HCT116 (cell line): ENCODE measurements at regions not wholly inside any gene's neighbourhood (a gene's known extent, or its start where the extent isn't known, plus 50 kb on each side); places are given as distances from the start of the nearest gene placed in this dataset.

Experiments used
- ATAC-seq: fragments of 200-7000 bp; cut with Tn5 transposase; 2 replicates; pipeline ENCODE4 v1.9.1; 2020; ENCODE audit warnings: mild to moderate bottlenecking, moderate library complexity
- BruUV-seq: library from RNA; stranded (reverse); fragments of 400-500 nt; replicated peaks from 2 replicates; lab custom pipeline; 2021; lab: Mats Ljungman, UMichigan
- CTCF ChIA-PET: fragments of 300-600 bp; sonication (Branson Sonifier 250); formaldehyde crosslinking; loops from one replicate; lab custom pipeline; 2021; ENCODE audit warnings: antibody characterized with exemption; lab: Charles Lee
- POLR2A ChIA-PET: fragments of 300-600, 350-600 bp; sonication (Branson Sonifier 250); formaldehyde crosslinking; loops from one replicate; lab custom pipeline; 2021; ENCODE audit warnings: antibody characterized with exemption; lab: Charles Lee
- RAD21 ChIA-PET, 2 experiments: fragments of 300-600 bp; sonication (Branson Sonifier 250); formaldehyde crosslinking; loops; one replicate each; lab custom pipeline; 2023; ENCODE audit warnings: low total read pairs in 2 of 2; ENCODE audit not compliant: uncharacterized antibody in 2 of 2, unreplicated experiment in 2 of 2, low non-redundant PET in 1 of 2; lab: Charles Lee
- DNase-seq: peaks from one replicate; pipeline ENCODE4 v3.0.0-alpha.2; 2010; ENCODE audit warnings: low read depth, low spot score
- H2AFZ ChIP-seq: fragments of 200-600 bp; shearing (Covaris generic), sonication (generic); 2 replicates; pipeline ENCODE4 v1.6.1; 2017; ENCODE audit warnings: low read depth, mixed run types, mixed read lengths, antibody characterized with exemption, low read length; ENCODE audit not compliant: poor library complexity, severe bottlenecking
- H3K27ac ChIP-seq: 2 replicates; pipeline ENCODE4 v1.5.1; 2012; ENCODE audit warnings: low read depth, low read length
- H3K27me3 ChIP-seq: fragments of 200-600 bp; sonication (generic); 2 replicates; pipeline ENCODE4 v1.6.1; 2016; ENCODE audit warnings: mixed run types, low read length, mixed read lengths; ENCODE audit not compliant: insufficient read depth
- H3K36me3 ChIP-seq, 2 experiments: fragments of 200-500 bp in 1 of 2; fragments of 200-600 bp in 1 of 2; sonication (Bioruptor generic) in 1 of 2; sonication (generic) in 1 of 2; 2 replicates each; pipeline versions ENCODE4 v1.5.1 to v1.6.1; 2014 to 2016; ENCODE audit warnings: low read length in 2 of 2, inconsistent platforms in 1 of 2, mixed read lengths in 1 of 2, mixed run types in 1 of 2; ENCODE audit not compliant: insufficient read depth in 2 of 2, control insufficient read depth in 1 of 2
- H3K4me1 ChIP-seq, 2 experiments: fragments of 200-600 bp in 1 of 2; sonication (generic) in 1 of 2; 2 replicates each; pipeline versions ENCODE4 v1.5.1 to v1.6.1; 2012 to 2017; ENCODE audit warnings: low read length in 2 of 2, inconsistent platforms in 1 of 2, mild to moderate bottlenecking in 1 of 2, mixed read lengths in 1 of 2, mixed run types in 1 of 2, moderate library complexity in 1 of 2; ENCODE audit not compliant: insufficient read depth in 2 of 2, control insufficient read depth in 1 of 2
- H3K4me2 ChIP-seq: fragments of 200-600 bp; sonication (generic); 2 replicates; pipeline ENCODE4 v1.6.1; 2017; ENCODE audit warnings: mixed run types, low read length, mixed read lengths
- H3K4me3 ChIP-seq, 2 experiments: fragments of 200-600 bp in 1 of 2; sonication (generic) in 1 of 2; replicated peaks in 1 of 2; 2 replicates each; pipeline ENCODE4 v1.5.1; 2011 to 2016; ENCODE audit warnings: low read length in 2 of 2, control low read depth in 1 of 2, low read depth in 1 of 2, mild to moderate bottlenecking in 1 of 2, mixed read lengths in 1 of 2, mixed run types in 1 of 2
- H3K79me2 ChIP-seq: fragments of 200-600 bp; sonication (generic); 2 replicates; pipeline ENCODE4 v1.6.1; 2017; ENCODE audit warnings: mild to moderate bottlenecking, mixed run types, low read length, moderate library complexity, mixed read lengths; ENCODE audit not compliant: insufficient read depth
- H3K9ac ChIP-seq: fragments of 200-600 bp; sonication (generic); 2 replicates; pipeline ENCODE4 v1.6.1; 2016; ENCODE audit warnings: low read length, mixed read lengths
- H3K9me2 ChIP-seq: fragments of 200-600 bp; sonication (generic), shearing (Covaris generic); 2 replicates; pipeline ENCODE4 v1.6.1; 2017; ENCODE audit warnings: mixed run types, mild to moderate bottlenecking, moderate library complexity; ENCODE audit not compliant: insufficient read depth
- H3K9me3 ChIP-seq, 2 experiments: fragments of 200-500 bp in 1 of 2; fragments of 200-600 bp in 1 of 2; sonication (Bioruptor generic) in 1 of 2; sonication (generic) in 1 of 2; 2 replicates each; pipeline ENCODE4 v1.6.1; 2014 to 2017; ENCODE audit warnings: low read length in 2 of 2, mixed read lengths in 2 of 2, inconsistent platforms in 1 of 2, low read depth in 1 of 2, mild to moderate bottlenecking in 1 of 2, mixed run types in 1 of 2, moderate library complexity in 1 of 2; ENCODE audit not compliant: control insufficient read depth in 1 of 2, insufficient read depth in 1 of 2
- H4K20me1 ChIP-seq: fragments of 200-600 bp; sonication (generic), shearing (Covaris generic); 2 replicates; pipeline ENCODE4 v1.6.1; 2017; ENCODE audit warnings: mixed run types, mild to moderate bottlenecking, moderate library complexity; ENCODE audit not compliant: insufficient read depth
- CEBPB ChIP-seq: IDR thresholded peaks from 2 replicates; pipeline ENCODE4 v1.6.1; 2012; ENCODE audit warnings: low read depth
- ELF1 ChIP-seq: IDR thresholded peaks from 2 replicates; pipeline ENCODE4 v1.6.1; 2012; ENCODE audit warnings: low read depth, borderline replicate concordance
- EZH2 ChIP-seq: fragments of 200-600 bp; sonication (generic); IDR thresholded peaks from 2 replicates; pipeline ENCODE4 v1.6.1; 2017; ENCODE audit warnings: antibody characterized with exemption, mixed run types
- EZH2phosphoT487 ChIP-seq: fragments of 200-600 bp; IDR thresholded peaks from 2 replicates; pipeline ENCODE4 v1.6.1; 2018; ENCODE audit warnings: antibody characterized with exemption, borderline replicate concordance
- FOSL1 ChIP-seq: IDR thresholded peaks from 2 replicates; pipeline ENCODE4 v1.6.1; 2012; ENCODE audit warnings: low read depth
- JUND ChIP-seq: IDR thresholded peaks from 2 replicates; pipeline ENCODE4 v1.6.1; 2012
- REST ChIP-seq: IDR thresholded peaks from 2 replicates; pipeline ENCODE4 v1.6.1; 2012; ENCODE audit warnings: low read depth
- SIN3A ChIP-seq: IDR thresholded peaks from 2 replicates; pipeline ENCODE4 v1.6.1; 2012; ENCODE audit warnings: low read depth
- TCF7L2 ChIP-seq: IDR thresholded peaks from 2 replicates; pipeline ENCODE4 v1.7.0; 2011; ENCODE audit warnings: borderline replicate concordance, inconsistent platforms; ENCODE audit not compliant: insufficient read depth, insufficient read length; ENCODE audit errors: extremely low read depth
- YY1 ChIP-seq: IDR thresholded peaks from 2 replicates; pipeline ENCODE4 v1.6.1; 2011; ENCODE audit warnings: low read length, low read depth, moderate library complexity, mild to moderate bottlenecking; ENCODE audit not compliant: insufficient replicate concordance; ENCODE audit errors: extremely low read depth
- ZFX ChIP-seq: fragments of 450-650 bp; IDR thresholded peaks from 2 replicates; pipeline ENCODE4 v1.6.1; 2017
- intact Hi-C: fragments of 100-400 bp; cut with micrococcal nuclease; formaldehyde crosslinking; loops from 2 replicates; pipeline ENCODE4 v1.10.0; 2022

GRCh38 chr3:126257174-126257573, 76.8 kb upstream of the ALDH1L1 start:
- ATAC-seq, result no peak
- RAD21 ChIA-PET, result no interaction called here
- H4K20me1 ChIP-seq, result no peaks in the 10 kb centered on the region
- no peaks in the 10 kb centered on the region for H3K9me2 ChIP-seq
- peaks cover 13 to 33% of the 10 kb centered on the region in 2 experiments; a peak in 3 of 4 replicates for H3K4me1 ChIP-seq
- POLR2A ChIA-PET, result no interaction called here
- no peak overlapping the region for H3K27ac ChIP-seq
- no peaks in the 10 kb centered on the region for H3K36me3 ChIP-seq
- H3K9me3 ChIP-seq, result no peaks in the 10 kb centered on the region
- H2AFZ ChIP-seq, result no peak overlapping the region
- CTCF ChIA-PET, result no interaction called here
- no peak overlapping the region for H3K4me2 ChIP-seq
- BruUV-seq, result no TSS peak
- DNase-seq, result no peak
- no peak overlapping the region for H3K4me3 ChIP-seq
- no peaks in the 10 kb centered on the region for H3K79me2 ChIP-seq
- intact Hi-C loops, result loop anchor here (10.0 kb wide), 1 partner anchor 218 kb away; the partner anchor contains the start of gene ZXDC
- no peak for TF ChIP-seq FOSL1
- no peak for TF ChIP-seq ELF1
- TF ChIP-seq EZH2phosphoT487, result no peak
- TF ChIP-seq JUND, result no peak
- TF ChIP-seq TCF7L2, result no peak
- no peak for TF ChIP-seq ZFX
- no peak for TF ChIP-seq SIN3A
- no peak for TF ChIP-seq CEBPB
- no peak for TF ChIP-seq YY1
- TF ChIP-seq REST, result no peak
- no peak for TF ChIP-seq EZH2
- no peak overlapping the region for H3K9ac ChIP-seq
- H3K27me3 ChIP-seq, result no peaks in the 10 kb centered on the region
